Naive B cell (primary cell): ENCODE measurements at regions not wholly inside any gene's neighbourhood (a gene's known extent, or its start where the extent isn't known, plus 50 kb on each side); places are given as distances from the start of the nearest gene placed in this dataset.
"Not testable (repeated sequence)": the region's sequence is repeated elsewhere in the genome, so short reads cannot be mapped to it uniquely, and the experiment has no call there.

Source experiments
- ATAC-seq, 2 donors: fragments of 150-1000 bp; cut with Tn5 transposase; 2 replicates each; pipeline ENCODE4 v1.10.0; 2021; ENCODE audit warnings: low read depth in 2 of 2, mild to moderate bottlenecking in 2 of 2, moderate library complexity in 2 of 2
- DNase-seq: peaks from one replicate; pipeline ENCODE4 v3.0.0; 2022
- H3K27ac Mint-ChIP-seq, 6 donors: one replicate each; pipeline ENCODE4 v1.8.0; 2020 to 2022; ENCODE audit warnings: mild to moderate bottlenecking in 6 of 6, mixed read lengths in 6 of 6, moderate library complexity in 5 of 6, inconsistent platforms in 2 of 6
- H3K27me3 Mint-ChIP-seq, 3 donors: one replicate each; pipeline ENCODE4 v1.8.0; 2021 to 2022; ENCODE audit warnings: mixed read lengths in 3 of 3, mild to moderate bottlenecking in 1 of 3
- H3K36me3 Mint-ChIP-seq, 2 donors: one replicate each; pipeline ENCODE4 v1.8.0; 2020 to 2022; ENCODE audit warnings: mixed read lengths in 2 of 2, inconsistent platforms in 1 of 2, mild to moderate bottlenecking in 1 of 2
- H3K4me1 Mint-ChIP-seq, 3 donors: one replicate each; pipeline ENCODE4 v1.8.0; 2020 to 2022; ENCODE audit warnings: mixed read lengths in 3 of 3, inconsistent platforms in 1 of 3, mild to moderate bottlenecking in 1 of 3, moderate library complexity in 1 of 3
- H3K4me3 Mint-ChIP-seq, 8 donors: one replicate each; pipeline ENCODE4 v1.8.0; 2020 to 2022; ENCODE audit warnings: mild to moderate bottlenecking in 8 of 8, mixed read lengths in 8 of 8, moderate library complexity in 8 of 8, inconsistent platforms in 2 of 8
- H3K9me3 Mint-ChIP-seq, 7 donors: one replicate each; pipeline ENCODE4 v1.8.0; 2020 to 2022; ENCODE audit warnings: mixed read lengths in 7 of 7, mild to moderate bottlenecking in 5 of 7, inconsistent platforms in 2 of 7, moderate library complexity in 1 of 7

DNA sequence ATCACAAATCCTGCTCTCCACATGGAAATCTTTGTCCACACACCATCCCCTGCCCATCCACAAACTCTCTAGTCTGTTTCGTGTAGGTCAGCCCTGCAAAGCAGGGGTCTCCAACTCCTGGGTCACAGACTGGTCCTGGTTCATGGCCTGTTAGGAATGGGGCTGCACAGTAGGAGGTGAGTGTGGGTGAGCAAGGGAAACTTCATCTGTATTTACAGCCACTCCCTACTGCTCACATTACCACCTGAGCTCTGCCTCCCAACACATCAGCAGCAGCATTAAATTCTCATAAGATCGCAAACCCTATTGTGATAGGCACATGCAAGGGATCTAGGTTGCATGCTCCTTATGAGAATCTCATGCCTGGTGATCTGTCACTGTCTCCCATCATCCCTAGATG, 242.1 kb downstream of the FGFR2 start:
- ATAC-seq (no peak), DNase-seq (no peak)
- Mint-ChIP-seq H3K9me3 (peaks cover 0 to 10% (median 5%) of the 10 kb centered on the region in 7 donors), H3K4me1 (no peaks in the 10 kb centered on the region), H3K27me3 (no peaks in the 10 kb centered on the region), H3K27ac (no peak overlapping the region), H3K4me3 (no peak overlapping the region), H3K36me3 (no peaks in the 10 kb centered on the region)

DNA sequence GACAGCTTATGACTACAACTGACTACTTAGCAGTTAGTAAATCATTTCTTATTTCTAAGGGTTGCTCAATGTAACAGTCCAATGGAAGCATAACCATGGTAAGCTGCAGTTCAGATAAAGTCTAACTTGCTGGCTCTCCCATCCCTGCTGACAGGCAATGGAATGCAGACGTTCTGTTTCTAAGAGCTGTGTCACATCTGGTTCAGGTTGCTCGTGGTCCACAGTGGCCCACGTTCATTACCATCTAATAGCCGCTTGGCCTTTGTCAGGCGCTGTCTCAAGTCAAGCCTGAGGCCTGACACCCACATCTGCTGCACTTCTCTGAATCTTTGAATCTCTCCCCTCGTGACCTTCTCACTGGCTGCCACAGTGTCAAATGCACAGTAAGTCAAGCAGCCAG, 240.8 kb downstream of the FGFR2 start:
- no peaks in the 10 kb centered on the region for H3K36me3 Mint-ChIP-seq
- H3K4me1 Mint-ChIP-seq, result no peaks in the 10 kb centered on the region
- no peak for ATAC-seq
- H3K27me3 Mint-ChIP-seq, result no peaks in the 10 kb centered on the region
- no peak overlapping the region for H3K4me3 Mint-ChIP-seq
- no peak overlapping the region for H3K27ac Mint-ChIP-seq
- peaks cover 0 to 9% (median 5%) of the 10 kb centered on the region in 7 donors for H3K9me3 Mint-ChIP-seq
- no peak for DNase-seq

DNA sequence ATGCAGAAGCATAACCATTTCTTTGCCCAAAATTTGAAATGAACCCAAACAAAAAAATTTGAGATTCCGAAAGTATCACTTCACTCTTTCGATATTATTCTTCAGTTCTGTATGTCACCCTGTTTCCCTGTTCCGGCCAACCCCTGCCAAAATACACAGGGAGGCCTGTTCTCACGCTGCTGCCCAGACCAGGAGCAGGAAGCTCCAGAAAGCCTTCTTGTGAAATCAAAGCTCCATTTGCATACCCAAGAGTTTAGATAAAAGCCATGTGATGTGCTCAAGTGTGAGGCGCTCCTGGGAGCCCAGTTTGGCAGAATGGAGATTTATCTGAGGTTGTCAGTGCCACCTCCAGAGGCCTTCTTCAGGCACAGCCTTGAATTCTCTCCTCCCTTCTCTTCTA, 236.2 kb downstream of the FGFR2 start:
- Mint-ChIP-seq H3K27ac (no peak overlapping the region), H3K36me3 (no peaks in the 10 kb centered on the region), H3K4me3 (no peak overlapping the region), H3K4me1 (no peaks in the 10 kb centered on the region), H3K27me3 (no peaks in the 10 kb centered on the region), H3K9me3 (peaks cover 0 to 15% (median 2%) of the 10 kb centered on the region in 7 donors)
- ATAC-seq, result no peak
- no peak for DNase-seq

DNA sequence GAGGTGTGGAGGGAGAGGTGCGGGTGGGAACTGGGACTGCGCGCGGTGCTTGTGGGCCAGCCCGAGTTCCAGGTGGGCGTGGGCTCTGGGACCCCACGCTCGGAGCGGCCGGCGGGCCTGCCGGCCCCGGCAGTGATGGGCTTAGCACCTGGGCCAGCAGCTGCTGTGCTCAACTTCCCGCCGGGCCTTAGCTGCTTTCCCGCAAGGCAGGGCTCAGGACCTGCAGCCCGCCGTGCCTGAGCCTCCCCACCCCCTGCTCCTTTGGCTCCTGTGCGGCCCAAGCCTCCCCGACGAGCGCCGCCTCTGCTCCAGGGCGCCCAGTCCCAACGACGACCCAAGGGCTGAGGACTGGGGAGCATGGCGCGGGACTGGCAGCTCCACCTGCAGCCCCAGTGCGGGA, 232.7 kb downstream of the FGFR2 start:
- no peak for ATAC-seq
- Mint-ChIP-seq H3K27me3 (no peaks in the 10 kb centered on the region), H3K9me3 (peaks cover 0 to 11% (median 0%) of the 10 kb centered on the region in 7 donors), H3K4me1 (no peaks in the 10 kb centered on the region), H3K36me3 (no peaks in the 10 kb centered on the region), H3K27ac (no peak overlapping the region), H3K4me3 (no peak overlapping the region)
- DNase-seq, result no peak

DNA sequence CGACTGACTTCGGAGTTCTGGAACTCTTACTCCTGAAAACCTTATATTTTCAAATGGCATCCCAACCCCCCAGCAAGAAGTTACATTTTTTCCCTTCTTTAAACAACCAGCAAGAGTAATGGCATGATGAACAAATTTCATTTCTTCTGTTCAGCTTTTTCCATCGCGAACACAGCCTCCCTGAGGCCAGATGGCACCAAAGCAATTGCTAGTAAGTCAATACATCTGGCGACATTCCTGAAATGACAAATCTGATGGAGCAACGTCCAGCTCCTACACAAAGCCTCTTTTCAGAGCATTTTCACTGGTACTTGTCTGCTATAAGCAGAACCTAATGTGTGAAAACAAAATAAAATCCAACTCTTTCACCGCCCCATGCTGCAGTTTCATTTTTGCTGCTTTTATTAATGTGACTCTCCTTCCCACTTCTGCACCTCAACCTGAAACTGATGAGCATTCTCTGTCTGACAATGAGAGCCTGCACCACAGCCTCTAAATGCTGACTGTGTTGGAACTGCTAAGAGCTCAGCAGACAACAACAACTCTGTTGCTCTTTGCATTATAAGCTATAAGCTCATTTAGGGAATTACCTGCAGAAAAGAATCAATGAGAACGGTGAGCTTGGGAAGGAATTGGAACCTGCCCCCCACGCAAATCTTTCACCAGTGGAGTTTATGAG, 229.8 kb downstream of the FGFR2 start:
- H3K27me3 Mint-ChIP-seq, result no peaks in the 10 kb centered on the region
- no peak overlapping the region for H3K4me3 Mint-ChIP-seq
- no peak for DNase-seq
- no peaks in the 10 kb centered on the region for H3K36me3 Mint-ChIP-seq
- H3K9me3 Mint-ChIP-seq, result peaks cover 0 to 9% (median 0%) of the 10 kb centered on the region in 7 donors
- H3K27ac Mint-ChIP-seq, result no peak overlapping the region
- no peaks in the 10 kb centered on the region for H3K4me1 Mint-ChIP-seq
- no peak for ATAC-seq

DNA sequence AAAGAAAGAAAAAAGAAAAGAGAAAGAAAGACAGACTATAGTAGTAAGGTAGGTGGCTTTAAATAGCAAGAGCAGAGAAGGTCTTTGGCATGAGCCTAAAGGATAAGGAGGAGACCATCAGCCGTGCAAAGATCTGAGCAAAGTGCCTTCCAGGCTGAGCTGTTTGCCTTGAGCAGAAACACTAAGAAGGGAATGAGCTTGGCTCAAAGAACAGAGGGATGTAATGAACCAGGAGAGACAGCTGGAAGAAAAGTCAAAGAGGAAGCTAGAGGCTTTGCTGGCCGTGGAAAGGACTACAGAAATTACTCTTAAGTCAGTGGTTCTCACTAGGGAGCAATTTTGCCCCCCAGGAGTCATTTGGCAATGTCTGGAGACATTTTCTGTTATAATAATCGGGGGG, 228.6 kb downstream of the FGFR2 start:
- peaks cover 0 to 11% (median 0%) of the 10 kb centered on the region in 7 donors for H3K9me3 Mint-ChIP-seq
- no peak overlapping the region for H3K27ac Mint-ChIP-seq
- H3K36me3 Mint-ChIP-seq, result no peaks in the 10 kb centered on the region
- H3K4me1 Mint-ChIP-seq, result no peaks in the 10 kb centered on the region
- no peak for ATAC-seq
- H3K27me3 Mint-ChIP-seq, result no peaks in the 10 kb centered on the region
- no peak overlapping the region for H3K4me3 Mint-ChIP-seq
- no peak for DNase-seq

DNA sequence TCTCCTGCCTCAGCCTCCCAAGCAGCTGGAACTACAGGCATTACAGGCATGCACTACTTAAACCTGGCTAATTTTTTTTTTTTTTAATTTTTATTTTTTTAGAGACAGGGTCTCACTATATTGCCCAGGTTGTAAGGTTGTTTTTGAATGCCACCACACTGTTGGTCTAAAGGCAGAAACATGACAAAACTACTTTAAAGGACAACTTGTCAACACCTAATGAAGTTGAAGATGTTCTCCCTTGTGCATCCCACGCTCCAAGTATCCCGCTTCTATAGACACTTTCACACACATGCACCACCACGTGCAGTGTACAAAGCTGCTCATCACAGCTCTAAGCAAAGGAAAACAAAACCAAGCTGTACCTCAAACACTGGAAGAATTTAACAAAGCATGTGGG, 226.4 kb downstream of the FGFR2 start:
- ATAC-seq (no peak), DNase-seq (no peak)
- peaks cover 0 to 4% (median 0%) of the 10 kb centered on the region in 7 donors for H3K9me3 Mint-ChIP-seq
- no peaks in the 10 kb centered on the region for H3K4me1 Mint-ChIP-seq
- no peak overlapping the region for H3K4me3 Mint-ChIP-seq
- H3K36me3 Mint-ChIP-seq, result no peaks in the 10 kb centered on the region
- H3K27ac Mint-ChIP-seq, result no peak overlapping the region
- no peaks in the 10 kb centered on the region for H3K27me3 Mint-ChIP-seq

DNA sequence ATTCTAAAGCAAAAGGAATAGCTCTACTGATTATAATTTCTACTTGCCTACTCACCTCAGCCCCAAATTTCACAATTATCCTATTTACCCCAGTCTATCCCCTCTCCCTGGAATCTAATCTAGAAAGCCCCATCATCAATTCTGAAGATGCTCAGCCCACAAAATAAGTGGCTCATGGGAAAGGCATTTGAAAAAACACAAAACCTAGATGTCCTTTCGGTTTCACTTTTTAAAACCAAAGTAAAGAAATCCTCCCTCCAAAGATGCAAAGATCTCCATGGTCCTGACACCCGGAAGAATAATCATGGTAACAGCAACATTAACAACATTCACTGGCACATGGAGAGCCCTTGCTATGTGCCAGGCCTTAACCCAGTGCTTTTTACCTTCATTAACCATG, 224.8 kb downstream of the FGFR2 start:
- no peaks in the 10 kb centered on the region for H3K36me3 Mint-ChIP-seq
- no peak for ATAC-seq
- H3K9me3 Mint-ChIP-seq, result peaks cover 0 to 4% (median 0%) of the 10 kb centered on the region in 7 donors

DNA sequence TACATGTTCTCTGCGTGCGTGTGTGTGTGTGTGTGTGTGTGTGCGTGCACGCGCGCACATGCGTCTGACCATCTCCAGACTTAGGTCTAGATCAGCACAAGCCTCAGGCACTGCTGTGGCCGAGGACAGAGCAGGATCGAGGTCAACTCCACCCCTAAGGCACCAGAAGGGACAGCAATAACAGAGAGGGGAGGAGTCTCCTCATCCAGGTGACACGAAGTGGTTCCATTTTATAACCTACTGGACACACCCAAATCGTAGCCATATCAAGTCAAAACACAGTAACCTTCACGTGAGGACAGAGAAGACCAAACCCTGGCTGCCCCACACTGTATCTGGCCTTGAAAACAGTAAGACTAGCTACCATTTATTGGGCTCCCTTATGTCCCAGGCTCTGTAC, 224.1 kb downstream of the FGFR2 start:
- no peaks in the 10 kb centered on the region for H3K36me3 Mint-ChIP-seq
- no peak for ATAC-seq
- H3K27ac Mint-ChIP-seq, result no peak overlapping the region
- no peak overlapping the region for H3K4me3 Mint-ChIP-seq
- H3K27me3 Mint-ChIP-seq, result peaks cover 0 to 8% (median 0%) of the 10 kb centered on the region in 3 donors
- no peak for DNase-seq
- peaks cover 0 to 4% (median 0%) of the 10 kb centered on the region in 7 donors for H3K9me3 Mint-ChIP-seq
- no peaks in the 10 kb centered on the region for H3K4me1 Mint-ChIP-seq

More for the DNA sequence above, 224.8 kb downstream of the FGFR2 start:
- Mint-ChIP-seq H3K27ac (no peak overlapping the region), H3K4me3 (no peak overlapping the region), H3K4me1 (no peaks in the 10 kb centered on the region), H3K27me3 (peaks cover 0 to 8% (median 0%) of the 10 kb centered on the region in 3 donors)
- no peak for DNase-seq

DNA sequence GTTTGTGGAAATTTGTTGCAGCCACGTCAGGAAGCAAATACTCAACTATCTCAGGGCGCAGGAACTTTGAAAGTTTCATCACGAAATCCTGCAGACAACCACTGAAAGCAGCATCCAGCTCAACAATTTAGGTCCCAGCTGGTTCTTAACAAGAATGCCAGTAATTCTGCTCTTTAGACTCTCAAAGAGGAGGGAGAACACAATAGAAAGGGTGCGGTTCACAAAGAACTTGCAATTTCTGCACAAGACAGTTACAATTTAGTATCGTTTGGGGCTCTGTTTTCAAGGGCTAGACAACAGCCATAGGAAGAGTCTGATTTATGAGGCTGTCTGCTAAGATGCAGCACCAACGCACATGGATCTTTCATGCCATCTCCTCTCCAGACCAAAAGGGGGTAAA, 223.1 kb downstream of the FGFR2 start:
- no peak overlapping the region for H3K27ac Mint-ChIP-seq
- peaks cover 0 to 6% (median 0%) of the 10 kb centered on the region in 7 donors for H3K9me3 Mint-ChIP-seq
- H3K4me1 Mint-ChIP-seq, result no peaks in the 10 kb centered on the region
- peaks cover 0 to 8% (median 0%) of the 10 kb centered on the region in 3 donors for H3K27me3 Mint-ChIP-seq
- no peak for DNase-seq
- no peak overlapping the region for H3K4me3 Mint-ChIP-seq
- H3K36me3 Mint-ChIP-seq, result no peaks in the 10 kb centered on the region
- ATAC-seq, result no peak

DNA sequence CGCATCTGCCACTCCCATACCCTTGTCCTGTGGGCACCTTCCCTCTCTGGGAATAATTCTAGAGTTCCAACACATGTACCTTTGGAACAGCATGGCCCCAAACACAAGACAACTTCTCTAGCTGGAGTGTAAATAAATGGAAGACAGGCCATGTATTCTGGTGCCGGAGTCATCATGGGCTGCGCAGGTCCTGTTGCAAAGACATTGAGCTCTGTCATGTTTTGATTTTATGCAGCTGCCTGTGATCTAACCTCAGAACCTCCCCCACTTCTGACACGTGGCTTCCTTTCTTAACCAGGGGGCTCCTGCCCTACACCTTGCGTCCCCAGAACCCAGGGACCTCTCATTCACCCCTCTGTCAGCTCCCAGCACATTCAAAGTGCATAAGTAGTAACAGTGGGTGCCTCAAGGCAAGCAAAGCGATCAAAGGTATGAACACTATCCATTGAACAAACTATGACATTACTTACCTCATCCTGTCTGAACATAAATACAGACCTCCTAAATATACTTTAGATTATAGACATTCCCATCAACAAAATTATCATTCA, 219.9 kb downstream of the FGFR2 start:
- H3K27ac Mint-ChIP-seq, result no peak overlapping the region
- peaks cover 0 to 8% of the 10 kb centered on the region in 2 donors for H3K36me3 Mint-ChIP-seq
- ATAC-seq (no peak), DNase-seq (no peak)
- peaks cover 0 to 11% (median 7%) of the 10 kb centered on the region in 7 donors for H3K9me3 Mint-ChIP-seq
- no peak overlapping the region for H3K4me3 Mint-ChIP-seq
- peaks cover 0 to 8% (median 0%) of the 10 kb centered on the region in 3 donors for H3K27me3 Mint-ChIP-seq
- H3K4me1 Mint-ChIP-seq, result no peaks in the 10 kb centered on the region

DNA sequence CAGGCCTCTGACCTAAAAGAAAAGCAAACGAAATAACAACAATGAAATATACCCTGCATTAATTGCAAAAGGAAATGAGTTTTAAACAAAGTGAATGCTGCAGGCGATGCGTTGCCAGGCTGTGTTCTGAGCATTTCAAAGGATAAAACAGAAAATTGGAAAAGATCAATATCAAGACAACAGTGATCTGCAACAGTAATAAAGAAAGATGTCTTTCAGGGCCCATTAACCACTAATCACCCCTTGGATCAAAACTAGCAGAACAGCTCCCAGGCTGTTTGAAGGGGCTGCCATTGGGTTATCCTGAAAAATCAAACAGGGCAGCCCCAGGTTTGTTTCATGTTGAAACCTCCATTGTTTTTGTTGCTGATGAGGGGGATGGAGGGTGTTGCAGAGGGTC, 219.2 kb downstream of the FGFR2 start:
- Mint-ChIP-seq H3K27ac (no peak overlapping the region), H3K27me3 (peaks cover 0 to 8% (median 6%) of the 10 kb centered on the region in 3 donors), H3K4me1 (no peaks in the 10 kb centered on the region)

DNA sequence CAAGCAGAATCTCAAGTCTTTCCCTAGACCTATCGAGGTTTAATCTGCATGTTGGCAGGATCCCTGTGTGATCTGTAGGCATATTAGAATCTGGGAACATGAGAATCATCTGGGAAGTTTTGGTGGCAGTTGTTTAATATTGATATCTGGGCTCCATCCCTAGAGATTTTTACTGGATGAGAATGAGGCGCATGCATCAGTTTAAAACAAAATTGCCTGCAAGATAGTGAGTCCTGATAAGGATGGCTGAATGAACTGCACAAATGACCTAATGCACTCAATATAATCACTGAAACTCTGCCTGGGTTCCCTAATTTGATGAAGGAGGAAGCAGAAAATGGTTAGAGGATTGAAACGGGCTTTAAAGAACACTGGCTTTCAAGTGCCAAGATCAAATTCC, 218.0 kb downstream of the FGFR2 start:
- Mint-ChIP-seq H3K27ac (no peak overlapping the region), H3K36me3 (peaks cover 0 to 8% of the 10 kb centered on the region in 2 donors), H3K27me3 (peaks cover 0 to 8% (median 6%) of the 10 kb centered on the region in 3 donors), H3K9me3 (peaks cover 0 to 13% (median 5%) of the 10 kb centered on the region in 7 donors), H3K4me3 (no peak overlapping the region), H3K4me1 (no peaks in the 10 kb centered on the region)
- DNase-seq (no peak), ATAC-seq (no peak)

More for the DNA sequence above, 219.2 kb downstream of the FGFR2 start:
- no peak for ATAC-seq
- Mint-ChIP-seq H3K36me3 (peaks cover 0 to 8% of the 10 kb centered on the region in 2 donors), H3K4me3 (no peak overlapping the region), H3K9me3 (peaks cover 0 to 11% (median 6%) of the 10 kb centered on the region in 7 donors)
- no peak for DNase-seq

DNA sequence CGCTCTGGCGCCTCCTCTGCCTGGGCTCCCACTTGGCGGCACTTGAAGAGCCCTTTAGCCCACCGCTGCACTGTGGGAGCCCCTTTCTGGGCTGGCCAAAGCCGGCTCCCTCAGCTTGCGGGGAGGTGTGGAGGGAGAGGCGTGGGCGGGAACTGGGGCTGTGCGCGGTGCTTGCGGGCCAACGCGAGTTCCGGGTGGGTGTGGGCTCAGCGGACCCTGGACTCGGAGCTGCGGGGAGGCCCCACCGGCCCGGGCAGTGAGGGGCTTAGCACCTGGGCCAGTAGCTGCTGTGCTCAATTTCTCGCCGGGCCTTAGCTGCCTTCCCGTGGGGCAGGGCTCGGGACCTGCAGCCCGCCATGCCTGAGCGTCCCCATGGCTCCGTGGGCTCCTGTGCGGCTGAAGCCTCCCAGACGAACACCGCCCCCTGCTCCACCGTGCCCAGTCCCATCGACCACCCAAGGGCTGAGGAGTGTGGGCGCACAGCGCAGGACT, 216.2 kb downstream of the FGFR2 start:
- H3K27ac Mint-ChIP-seq, DNase-seq, ATAC-seq, H3K4me3 Mint-ChIP-seq, H3K27me3 Mint-ChIP-seq, H3K36me3 Mint-ChIP-seq, H3K4me1 Mint-ChIP-seq: not testable (repeated sequence)
- peaks cover 0 to 13% (median 5%) of the 10 kb centered on the region in 7 donors for H3K9me3 Mint-ChIP-seq
